Nephron (organoid): ENCODE measurements at regions not wholly inside any gene's neighbourhood (a gene's known extent, or its start where the extent isn't known, plus 50 kb on each side); places are given as distances from the start of the nearest gene placed in this dataset.

ENCODE experiments used
- H3K27ac Mint-ChIP-seq, 3 experiments: 2 replicates each; pipeline ENCODE4 v1.8.0; 2020; ENCODE audit warnings: mixed read lengths in 3 of 3, mild to moderate bottlenecking in 2 of 3, moderate library complexity in 1 of 3
- H3K27me3 Mint-ChIP-seq: 2 replicates; pipeline ENCODE4 v1.8.0; 2021; ENCODE audit warnings: low read depth, mild to moderate bottlenecking, moderate library complexity, mixed read lengths
- H3K36me3 Mint-ChIP-seq: 2 replicates; pipeline ENCODE4 v1.8.0; 2020; ENCODE audit warnings: low read depth, mixed read lengths
- H3K4me1 Mint-ChIP-seq: 2 replicates; pipeline ENCODE4 v1.8.0; 2020; ENCODE audit warnings: mixed read lengths
- H3K4me3 Mint-ChIP-seq, 3 experiments: 2 replicates each; pipeline ENCODE4 v1.8.0; 2020; ENCODE audit warnings: mild to moderate bottlenecking in 3 of 3, mixed read lengths in 3 of 3, moderate library complexity in 2 of 3
- H3K9me3 Mint-ChIP-seq: 2 replicates; pipeline ENCODE4 v1.8.0; 2020; ENCODE audit warnings: mixed read lengths
- TF ChIP-seq, protein P1 (sequence below), 3 experiments: fragments of 200-600 bp; sonication (generic); IDR thresholded peaks; one replicate each; pipeline ENCODE4 v1.5.0; 2021; ENCODE audit warnings: antibody characterized with exemption in 3 of 3; ENCODE audit not compliant: unreplicated experiment in 3 of 3

DNA sequence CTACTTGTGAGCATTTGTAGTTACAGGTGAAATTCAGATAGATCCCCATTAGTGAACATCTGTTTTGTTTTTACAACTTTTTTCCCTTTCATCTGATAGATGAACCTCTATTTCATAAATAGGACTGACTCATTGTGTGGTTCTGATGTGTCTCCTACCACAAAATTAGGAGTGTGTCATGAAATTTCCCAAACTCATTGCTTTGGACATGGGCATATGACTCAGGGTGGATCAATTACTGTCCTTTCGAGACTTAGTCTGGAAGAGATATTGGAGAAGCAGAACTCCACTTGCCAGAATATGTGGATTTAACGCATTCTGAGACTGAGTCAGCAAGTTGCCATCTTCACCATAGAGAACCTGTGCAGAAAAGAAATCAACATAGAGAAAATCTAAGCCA lies 53.5 kb upstream of the PCDH10 start:
- no peaks in the 10 kb centered on the region for H3K4me1 Mint-ChIP-seq
- H3K9me3 Mint-ChIP-seq = no peaks in the 10 kb centered on the region
- no peak overlapping the region for H3K27ac Mint-ChIP-seq
- TF ChIP-seq, protein P1, sequence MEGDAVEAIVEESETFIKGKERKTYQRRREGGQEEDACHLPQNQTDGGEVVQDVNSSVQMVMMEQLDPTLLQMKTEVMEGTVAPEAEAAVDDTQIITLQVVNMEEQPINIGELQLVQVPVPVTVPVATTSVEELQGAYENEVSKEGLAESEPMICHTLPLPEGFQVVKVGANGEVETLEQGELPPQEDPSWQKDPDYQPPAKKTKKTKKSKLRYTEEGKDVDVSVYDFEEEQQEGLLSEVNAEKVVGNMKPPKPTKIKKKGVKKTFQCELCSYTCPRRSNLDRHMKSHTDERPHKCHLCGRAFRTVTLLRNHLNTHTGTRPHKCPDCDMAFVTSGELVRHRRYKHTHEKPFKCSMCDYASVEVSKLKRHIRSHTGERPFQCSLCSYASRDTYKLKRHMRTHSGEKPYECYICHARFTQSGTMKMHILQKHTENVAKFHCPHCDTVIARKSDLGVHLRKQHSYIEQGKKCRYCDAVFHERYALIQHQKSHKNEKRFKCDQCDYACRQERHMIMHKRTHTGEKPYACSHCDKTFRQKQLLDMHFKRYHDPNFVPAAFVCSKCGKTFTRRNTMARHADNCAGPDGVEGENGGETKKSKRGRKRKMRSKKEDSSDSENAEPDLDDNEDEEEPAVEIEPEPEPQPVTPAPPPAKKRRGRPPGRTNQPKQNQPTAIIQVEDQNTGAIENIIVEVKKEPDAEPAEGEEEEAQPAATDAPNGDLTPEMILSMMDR (IDR thresholded peaks at IDR 0.05; ENCODE audit: unreplicated experiment in 3 of 3) = no peak
- no peaks in the 10 kb centered on the region for H3K36me3 Mint-ChIP-seq
- H3K27me3 Mint-ChIP-seq = no peaks in the 10 kb centered on the region
- no peak overlapping the region for H3K4me3 Mint-ChIP-seq

DNA sequence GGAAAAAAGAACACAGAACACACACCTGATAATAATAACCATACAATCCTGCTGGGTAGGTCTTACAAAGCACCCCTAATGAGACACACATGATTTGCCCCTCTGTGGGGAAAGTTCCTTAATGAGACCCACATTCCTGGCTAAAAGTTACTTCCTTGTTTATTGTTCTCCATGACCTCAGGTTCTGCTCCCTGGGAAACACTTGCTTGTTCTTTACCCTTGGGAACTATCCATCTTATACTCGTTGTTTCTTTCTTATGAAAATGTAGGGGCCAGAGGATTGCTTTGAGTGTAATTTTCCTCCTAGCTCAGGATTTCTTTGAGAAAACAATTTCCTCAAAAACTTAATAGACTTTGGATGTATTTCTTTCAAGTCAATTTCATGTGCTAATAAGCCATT lies 52.1 kb upstream of the PCDH10 start:
- H3K27ac Mint-ChIP-seq = no peak overlapping the region
- H3K36me3 Mint-ChIP-seq = no peaks in the 10 kb centered on the region
- no peak overlapping the region for H3K4me3 Mint-ChIP-seq
- H3K27me3 Mint-ChIP-seq = no peaks in the 10 kb centered on the region
- H3K4me1 Mint-ChIP-seq = no peaks in the 10 kb centered on the region
- TF ChIP-seq, protein P1 (IDR thresholded peaks at IDR 0.05; ENCODE audit: unreplicated experiment in 3 of 3) = no peak
- no peaks in the 10 kb centered on the region for H3K9me3 Mint-ChIP-seq
